Aorta (tissue), 5 donors: ENCODE measurements at regions not wholly inside any gene's neighbourhood (a gene's known extent, or its start where the extent isn't known, plus 50 kb on each side); places are given as distances from the start of the nearest gene placed in this dataset.

Source experiments
- ATAC-seq: fragments of 200-7000 bp; cut with Tn5 transposase; one replicate; pipeline ENCODE4 v1.9.1; 2022; ENCODE audit warnings: moderate library complexity; ENCODE audit not compliant: low FRiP score
- DNase-seq, 2 donors: peaks; one replicate each; pipeline ENCODE4 v3.0.0-alpha.2; 2020
- H3K27ac ChIP-seq, 2 donors: one replicate each; pipeline ENCODE4 v1.5.1; 2013; ENCODE audit warnings: low read length in 2 of 2, mild to moderate bottlenecking in 2 of 2, moderate library complexity in 2 of 2, control low read depth in 1 of 2, inconsistent platforms in 1 of 2, low read depth in 1 of 2
- H3K27me3 ChIP-seq, 2 donors: one replicate each; pipeline ENCODE4 v1.6.1; 2013; ENCODE audit warnings: control low read depth in 1 of 2, low read length in 1 of 2, mild to moderate bottlenecking in 1 of 2, moderate library complexity in 1 of 2; ENCODE audit not compliant: insufficient read depth in 2 of 2, control insufficient read depth in 1 of 2
- H3K36me3 ChIP-seq, 2 donors: one replicate each; pipeline ENCODE4 v1.6.1; 2013; ENCODE audit warnings: control low read depth in 1 of 2, low read length in 1 of 2, mild to moderate bottlenecking in 1 of 2; ENCODE audit not compliant: insufficient read depth in 2 of 2, control insufficient read depth in 1 of 2
- H3K4me1 ChIP-seq, 2 donors: one replicate each; pipeline ENCODE4 v1.6.1; 2013; ENCODE audit warnings: low read length in 2 of 2, control low read depth in 1 of 2, mild to moderate bottlenecking in 1 of 2, moderate library complexity in 1 of 2; ENCODE audit not compliant: insufficient read depth in 2 of 2, control insufficient read depth in 1 of 2
- H3K4me3 ChIP-seq, 2 donors: one replicate each; pipeline ENCODE4 v1.5.1; 2013; ENCODE audit warnings: low read length in 2 of 2, control low read depth in 1 of 2, mild to moderate bottlenecking in 1 of 2
- H3K9me3 ChIP-seq: one replicate; pipeline ENCODE4 v1.6.1; 2013; ENCODE audit warnings: mild to moderate bottlenecking, low read length; ENCODE audit not compliant: control insufficient read depth
- WGBS, 2 donors: extraction: QIAGEN DNeasy Blood & Tissue Kit; methylation state at CpG; one replicate each; pipeline ENCODE4 v1.1.7; 2013; 5-methylcytosine and 5-hydroxymethylcytosine counted together
- intact Hi-C, 2 donors: fragments of 100-400 bp; cut with DNase I; formaldehyde crosslinking; loops; one replicate each; pipeline versions ENCODE4 v1.14.2 to v1.15.0; 2022
- donor health status: healthy with polysubstance abuse.
- donor health status: Bipolar disorder and iron deficiency.
- donor health status: DM: no; HTN: no; CAD: no.
- donor health status: DM: no; HTN: no; CAD: no.
- donor health status: DM: yes; HTN: yes; CAD: no.

- H3K9me3 ChIP-seq, result no peaks in the 10 kb centered on the region
- H3K27me3 ChIP-seq, result no peaks in the 10 kb centered on the region
- no peak overlapping the region for H3K4me3 ChIP-seq
- DNase-seq (no peak), ATAC-seq (no peak)
- no peaks in the 10 kb centered on the region for H3K36me3 ChIP-seq
- intact Hi-C loops, result no loop called here
- H3K27ac ChIP-seq, result no peak overlapping the region
- no peaks in the 10 kb centered on the region for H3K4me1 ChIP-seq
- 94 to 97% methylated on average over 3 of the region's 3 CpGs for WGBS, 2 donors
Measured at GRCh38 chr9:87071473-87071872, 124.2 kb upstream of the GAS1 start.

- 95 to 98% methylated on average over 6 of the region's 6 CpGs for WGBS, 2 donors
- no peaks in the 10 kb centered on the region for H3K27me3 ChIP-seq
- intact Hi-C loops, result no loop called here
- no peak for ATAC-seq
- H3K36me3 ChIP-seq, result no peaks in the 10 kb centered on the region
- no peak overlapping the region for H3K27ac ChIP-seq
- peaks cover 0 to 5% of the 10 kb centered on the region in 2 donors for H3K4me1 ChIP-seq
- DNase-seq, result no peak
- no peak overlapping the region for H3K4me3 ChIP-seq
- no peaks in the 10 kb centered on the region for H3K9me3 ChIP-seq
Measured at GRCh38 chr9:87073692-87074091, 126.4 kb upstream of the GAS1 start.

GRCh38 chr9:87075537-87075936 lies 128.2 kb upstream of the GAS1 start:
- H3K4me1 ChIP-seq, result peaks cover 0 to 5% of the 10 kb centered on the region in 2 donors
- intact Hi-C loops, result no loop called here
- H3K27ac ChIP-seq, result no peak overlapping the region
- H3K27me3 ChIP-seq, result no peaks in the 10 kb centered on the region
- no peak overlapping the region for H3K4me3 ChIP-seq
- H3K9me3 ChIP-seq, result no peaks in the 10 kb centered on the region
- ATAC-seq (no peak), DNase-seq (no peak)
- no peaks in the 10 kb centered on the region for H3K36me3 ChIP-seq
- 95 to 99% methylated on average over 3 of the region's 3 CpGs for WGBS, 2 donors

GRCh38 chr9:87076825-87077224 lies 129.5 kb upstream of the GAS1 start:
- Histone ChIP-seq H3K4me1 (peaks cover 0 to 5% of the 10 kb centered on the region in 2 donors), H3K4me3 (no peak overlapping the region), H3K27ac (no peak overlapping the region), H3K36me3 (no peaks in the 10 kb centered on the region), H3K27me3 (no peaks in the 10 kb centered on the region), H3K9me3 (no peaks in the 10 kb centered on the region)
- intact Hi-C loops, result no loop called here
- ATAC-seq, result no peak
- WGBS, 2 donors, result 90 to 94% methylated on average over 2 of the region's 2 CpGs
- DNase-seq, result no peak

- no peaks in the 10 kb centered on the region for H3K36me3 ChIP-seq
- DNase-seq (no peak), ATAC-seq (no peak)
- intact Hi-C loops, result no loop called here
- no peak overlapping the region for H3K4me3 ChIP-seq
- H3K9me3 ChIP-seq, result no peaks in the 10 kb centered on the region
- H3K4me1 ChIP-seq, result peaks cover 0 to 5% of the 10 kb centered on the region in 2 donors
- 59 to 67% methylated on average over 3 of the region's 3 CpGs for WGBS, 2 donors
- no peak overlapping the region for H3K27ac ChIP-seq
- no peaks in the 10 kb centered on the region for H3K27me3 ChIP-seq
Measured at GRCh38 chr9:87077986-87078385, 130.7 kb upstream of the GAS1 start.

- peaks cover 0 to 5% of the 10 kb centered on the region in 2 donors for H3K4me1 ChIP-seq
- no peaks in the 10 kb centered on the region for H3K36me3 ChIP-seq
- intact Hi-C loops, result no loop called here
- no peak overlapping the region for H3K27ac ChIP-seq
- no peak for DNase-seq
- H3K27me3 ChIP-seq, result no peaks in the 10 kb centered on the region
- no peaks in the 10 kb centered on the region for H3K9me3 ChIP-seq
- WGBS, 2 donors, result 70 to 79% methylated on average over 7 of the region's 7 CpGs
- H3K4me3 ChIP-seq, result no peak overlapping the region
- no peak for ATAC-seq
Measured at GRCh38 chr9:87080512-87081264, 133.4 kb upstream of the GAS1 start.

- no peaks in the 10 kb centered on the region for H3K36me3 ChIP-seq
- WGBS, 2 donors, result 26 to 42% methylated on average over 2 of the region's 2 CpGs
- no peak for ATAC-seq
Measured at GRCh38 chr9:87081503-87081902, 134.2 kb upstream of the GAS1 start.

GRCh38 chr9:87083986-87084385 lies 136.7 kb upstream of the GAS1 start:
- Histone ChIP-seq H3K4me1 (no peaks in the 10 kb centered on the region), H3K27me3 (no peaks in the 10 kb centered on the region), H3K9me3 (no peaks in the 10 kb centered on the region), H3K36me3 (no peaks in the 10 kb centered on the region), H3K27ac (no peak overlapping the region), H3K4me3 (no peak overlapping the region)
- ATAC-seq (no peak), DNase-seq (no peak)
- whole genome bisulfite sequencing, 2 donors, result 98 to 99% methylated on average over 13 of the region's 13 CpGs
- intact Hi-C loops, result no loop called here

More at GRCh38 chr9:87081503-87081902, 134.2 kb upstream of the GAS1 start:
- Histone ChIP-seq H3K4me3 (no peak overlapping the region), H3K27me3 (no peaks in the 10 kb centered on the region), H3K27ac (no peak overlapping the region), H3K9me3 (no peaks in the 10 kb centered on the region), H3K4me1 (peaks cover 0 to 5% of the 10 kb centered on the region in 2 donors)
- no peak for DNase-seq
- intact Hi-C loops, result no loop called here

- Histone ChIP-seq H3K36me3 (no peaks in the 10 kb centered on the region), H3K4me1 (peaks cover 0 to 2% of the 10 kb centered on the region in 2 donors), H3K27ac (no peak overlapping the region), H3K27me3 (no peaks in the 10 kb centered on the region), H3K9me3 (no peaks in the 10 kb centered on the region), H3K4me3 (no peak overlapping the region)
- intact Hi-C loops, result no loop called here
- DNase-seq (no peak), ATAC-seq (no peak)
- 96 to 98% methylated on average over 12 of the region's 12 CpGs for WGBS, 2 donors
Measured at GRCh38 chr9:87084407-87084806, 137.1 kb upstream of the GAS1 start.
